NCI-H526 treated with DMSO at 0.1 percent for 48 hours (cell line): ENCODE measurements at regions not wholly inside any gene's neighbourhood (a gene's known extent, or its start where the extent isn't known, plus 50 kb on each side); places are given as distances from the start of the nearest gene placed in this dataset.

ENCODE experiments used
- DNase-seq: peaks from one replicate; lab custom pipeline; 2025; lab: John Stamatoyannopoulos, UW

- DNase-seq: no peak
Observed at GRCh38 chr2:9082158-9082557, 78.7 kb upstream of the MBOAT2 start.

- no peak for DNase-seq
Observed at GRCh38 chr2:9081750-9082149, 78.3 kb upstream of the MBOAT2 start.

- no peak for DNase-seq
Observed at GRCh38 chr2:9078405-9078804, 74.9 kb upstream of the MBOAT2 start.

DNA sequence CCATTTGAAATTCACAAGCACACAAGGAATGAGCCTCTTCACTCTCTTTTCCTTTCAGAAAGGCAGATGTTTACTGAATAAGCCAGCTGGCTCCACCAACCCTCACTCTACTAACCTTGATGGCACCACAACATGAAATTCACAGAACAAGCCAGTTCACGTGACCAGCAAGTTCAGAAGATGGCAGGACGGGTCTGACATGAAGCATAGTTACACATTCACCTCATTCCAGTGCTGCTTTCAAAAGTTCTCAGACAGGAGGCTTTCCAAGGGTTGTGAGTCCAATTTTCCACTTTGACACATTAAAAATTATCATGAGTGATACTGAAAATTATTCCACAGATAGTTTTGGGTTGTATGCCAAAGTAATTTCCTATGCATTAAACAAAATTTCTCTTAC lies 74.2 kb upstream of the MBOAT2 start:
- no peak for DNase-seq

DNA sequence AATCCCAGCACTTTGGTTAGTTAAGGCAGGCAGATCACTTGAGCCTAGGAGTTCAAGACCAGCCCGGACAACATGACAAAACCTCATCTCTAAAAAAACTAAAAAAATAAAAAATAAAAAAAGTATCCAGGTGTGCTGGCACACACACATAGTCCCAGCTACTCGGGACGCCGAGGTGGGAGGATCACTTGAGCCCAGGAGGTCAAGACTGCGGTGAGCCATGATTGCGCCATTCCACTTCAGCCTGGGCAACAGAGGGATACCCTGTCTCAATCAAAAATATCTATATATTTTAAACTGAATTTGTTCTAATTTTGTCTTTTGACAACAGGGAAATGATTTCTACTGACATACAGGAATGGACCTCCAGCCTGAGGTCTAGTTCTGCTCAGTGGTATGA lies 73.3 kb upstream of the MBOAT2 start:
- no peak for DNase-seq

- no peak for DNase-seq
Observed at GRCh38 chr2:9076210-9076609, 72.7 kb upstream of the MBOAT2 start.

- no peak for DNase-seq
Observed at GRCh38 chr2:9074930-9075329, 71.4 kb upstream of the MBOAT2 start.

GRCh38 chr2:9071584-9072124 lies 68.2 kb upstream of the MBOAT2 start:
- no peak for DNase-seq

GRCh38 chr2:9071032-9071431 lies 67.5 kb upstream of the MBOAT2 start:
- DNase-seq: no peak

DNA sequence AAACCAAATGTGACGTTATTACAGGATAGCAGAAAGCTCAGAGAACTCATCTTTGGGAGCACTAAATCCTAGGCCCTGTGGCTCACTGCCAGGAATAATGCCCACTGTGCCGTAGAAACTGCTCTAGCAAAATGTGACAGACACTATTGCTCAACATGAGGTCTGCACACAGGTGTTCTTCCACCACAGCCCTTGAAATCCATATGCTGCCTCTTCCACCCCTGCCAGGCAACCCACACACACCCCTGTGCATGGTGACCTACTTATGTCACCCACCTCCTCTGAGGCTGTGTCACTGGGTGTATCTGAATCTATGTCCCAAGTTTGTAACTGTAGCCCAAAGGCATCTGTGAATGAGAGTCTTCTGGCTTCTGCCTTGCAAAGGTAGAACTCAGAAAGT lies 66.1 kb upstream of the MBOAT2 start:
- DNase-seq: no peak

DNA sequence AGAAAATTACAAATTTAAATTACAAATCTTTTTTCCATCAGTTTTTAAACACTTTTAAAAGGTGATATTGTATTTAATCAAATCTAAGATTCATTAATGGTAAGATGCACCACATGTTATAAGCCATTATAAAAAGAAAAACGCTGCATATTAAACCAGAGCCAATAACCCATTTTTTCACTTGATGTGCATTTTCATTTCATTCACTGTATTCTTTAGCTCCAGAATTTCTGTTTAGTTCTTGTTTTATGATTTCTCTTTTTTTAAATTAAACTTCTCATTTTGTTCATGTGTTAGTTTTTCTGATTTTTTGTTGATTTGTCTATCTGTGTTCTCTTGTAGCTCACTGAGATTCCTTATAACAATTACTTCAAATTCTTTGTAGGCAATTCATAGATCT lies 62.4 kb upstream of the MBOAT2 start:
- DNase-seq: no peak

DNA sequence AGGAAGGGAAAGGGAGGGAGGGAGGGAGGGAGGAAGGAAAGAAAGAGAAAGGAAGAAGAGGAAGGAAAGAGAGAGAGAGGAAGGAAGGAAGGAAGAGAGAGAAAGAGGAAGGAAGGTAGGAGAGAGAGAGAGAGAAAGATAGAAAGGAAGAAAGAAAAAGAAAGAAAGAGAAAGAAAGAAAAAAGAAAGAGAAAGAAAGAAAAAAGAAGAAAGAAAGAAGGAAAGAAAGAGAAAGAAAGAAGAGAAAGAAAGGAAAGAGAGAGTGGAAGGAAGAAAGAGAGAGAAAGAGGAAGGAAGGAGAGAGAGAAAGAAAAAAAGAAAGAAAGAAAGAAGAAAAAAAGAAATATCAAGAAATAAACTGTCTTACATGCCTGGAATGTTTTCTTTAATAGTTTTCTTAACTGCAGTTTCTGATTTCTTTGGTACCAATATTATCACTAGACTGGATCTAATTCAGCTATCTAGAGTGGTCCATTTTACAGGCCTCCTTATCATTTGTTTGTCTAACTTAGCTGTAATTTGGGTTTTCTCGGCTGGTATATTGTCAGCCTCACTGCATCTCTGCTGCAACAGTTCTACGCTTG lies 59.6 kb upstream of the MBOAT2 start:
- DNase-seq: no peak

DNA sequence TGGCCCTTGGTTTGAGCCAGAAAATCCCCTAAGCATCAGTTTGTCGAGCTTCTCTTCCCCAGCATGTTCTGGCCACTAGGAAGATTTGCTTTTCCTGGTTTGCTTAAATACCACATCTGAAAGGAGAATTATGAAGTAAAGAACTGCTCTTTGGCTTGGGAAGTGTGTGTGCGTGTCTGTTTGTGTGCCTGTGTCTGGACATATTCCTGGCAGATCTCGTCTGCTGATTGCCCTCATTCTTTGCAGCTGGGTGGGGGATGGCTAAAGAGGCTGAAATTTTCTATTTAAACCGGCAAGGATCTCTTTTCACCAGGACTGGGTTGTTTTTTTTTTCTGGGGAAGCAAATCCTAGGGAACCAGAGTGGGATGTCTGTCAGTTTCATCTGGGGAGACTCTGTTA lies 57.3 kb upstream of the MBOAT2 start:
- no peak for DNase-seq

- no peak for DNase-seq
Observed at GRCh38 chr2:9057939-9058761, 54.7 kb upstream of the MBOAT2 start.

- no peak for DNase-seq
Observed at GRCh38 chr2:9055471-9055870, 52.0 kb upstream of the MBOAT2 start.

- DNase-seq: no peak
Observed at GRCh38 chr2:9053534-9053931, 50.0 kb upstream of the MBOAT2 start.
